Loucy (cell line): ENCODE measurements at regions not wholly inside any gene's neighbourhood (a gene's known extent, or its start where the extent isn't known, plus 50 kb on each side); places are given as distances from the start of the nearest gene placed in this dataset.

Experiments used
- EZH2phosphoT487 ChIP-seq: fragments of 200-600 bp; IDR thresholded peaks from 2 replicates; pipeline ENCODE4 v1.6.1; 2018; ENCODE audit warnings: antibody characterized with exemption, mild to moderate bottlenecking, moderate library complexity, borderline replicate concordance
- TF ChIP-seq, protein P1 (sequence below): fragments of 200-600 bp; sonication (generic); conservative IDR thresholded peaks from 2 replicates; pipeline ENCODE4 v1.5.1; 2014; ENCODE audit warnings: mild to moderate bottlenecking, antibody characterized with exemption, low read length

DNA sequence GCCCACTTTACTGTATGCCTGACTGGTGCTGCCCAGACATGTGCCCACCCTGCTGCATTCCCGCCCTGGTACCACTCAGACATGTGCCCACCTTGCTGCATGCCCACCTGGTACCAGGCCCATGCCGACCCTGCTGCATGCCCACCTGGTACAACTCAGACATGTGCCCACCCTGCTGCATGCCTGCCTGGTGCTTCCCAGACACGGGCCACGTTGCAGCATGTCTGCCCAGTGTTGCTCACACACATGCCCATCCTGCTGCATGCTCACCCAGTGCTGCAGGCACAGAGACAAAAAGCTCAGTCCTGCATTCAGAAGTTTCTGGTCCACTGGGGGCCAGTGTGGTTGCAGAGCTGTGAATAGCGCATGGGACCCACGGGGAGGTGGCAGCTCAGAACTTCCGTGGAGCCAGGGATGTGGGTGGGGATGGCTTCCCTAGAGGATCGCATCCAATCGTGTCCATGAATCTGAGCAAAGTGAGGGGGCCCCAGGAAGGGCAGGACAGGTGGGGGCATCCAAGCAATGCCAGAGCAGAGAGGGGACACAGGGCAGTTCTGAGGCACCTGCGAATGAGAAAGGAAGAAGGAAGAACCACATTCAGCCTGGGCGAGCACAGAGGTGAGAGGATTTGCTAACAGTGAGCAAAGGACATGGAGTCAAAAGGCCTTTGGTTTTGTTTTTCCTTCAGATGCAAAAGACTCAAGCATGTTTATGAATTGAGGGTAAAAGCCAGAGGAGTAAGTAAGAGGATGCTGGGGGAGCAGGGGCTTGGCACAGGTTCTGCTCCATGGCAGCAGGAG lies 175.9 kb upstream of the C14orf180 start:
- TF ChIP-seq, protein P1, sequence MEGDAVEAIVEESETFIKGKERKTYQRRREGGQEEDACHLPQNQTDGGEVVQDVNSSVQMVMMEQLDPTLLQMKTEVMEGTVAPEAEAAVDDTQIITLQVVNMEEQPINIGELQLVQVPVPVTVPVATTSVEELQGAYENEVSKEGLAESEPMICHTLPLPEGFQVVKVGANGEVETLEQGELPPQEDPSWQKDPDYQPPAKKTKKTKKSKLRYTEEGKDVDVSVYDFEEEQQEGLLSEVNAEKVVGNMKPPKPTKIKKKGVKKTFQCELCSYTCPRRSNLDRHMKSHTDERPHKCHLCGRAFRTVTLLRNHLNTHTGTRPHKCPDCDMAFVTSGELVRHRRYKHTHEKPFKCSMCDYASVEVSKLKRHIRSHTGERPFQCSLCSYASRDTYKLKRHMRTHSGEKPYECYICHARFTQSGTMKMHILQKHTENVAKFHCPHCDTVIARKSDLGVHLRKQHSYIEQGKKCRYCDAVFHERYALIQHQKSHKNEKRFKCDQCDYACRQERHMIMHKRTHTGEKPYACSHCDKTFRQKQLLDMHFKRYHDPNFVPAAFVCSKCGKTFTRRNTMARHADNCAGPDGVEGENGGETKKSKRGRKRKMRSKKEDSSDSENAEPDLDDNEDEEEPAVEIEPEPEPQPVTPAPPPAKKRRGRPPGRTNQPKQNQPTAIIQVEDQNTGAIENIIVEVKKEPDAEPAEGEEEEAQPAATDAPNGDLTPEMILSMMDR: no peak
- no peak for TF ChIP-seq EZH2phosphoT487
